Right lobe of liver (tissue), 4 donors: ENCODE measurements at regions not wholly inside any gene's neighbourhood (a gene's known extent, or its start where the extent isn't known, plus 50 kb on each side); places are given as distances from the start of the nearest gene placed in this dataset.

Source experiments
- POLR2A ChIP-seq: fragments of 450-650 bp; IDR thresholded peaks from one replicate; pipeline ENCODE4 v1.6.1; 2017; ENCODE audit warnings: antibody characterized with exemption, mild to moderate bottlenecking
- TF ChIP-seq, protein P1 (sequence below), 4 donors: fragments of 200-600 bp in 3 of 4; fragments of 450-650 bp in 1 of 4; IDR thresholded peaks; one replicate each; pipeline versions ENCODE4 v1.5.1 to v1.8.0; 2016 to 2022; ENCODE audit warnings: antibody characterized with exemption in 4 of 4, mild to moderate bottlenecking in 2 of 4
- donor health status: DM: no; HTN: no; CAD: no.
- donor health status: DM: no; HTN: no; CAD: no.
- donor health status: DM: no; HTN: yes; CAD: no.

DNA sequence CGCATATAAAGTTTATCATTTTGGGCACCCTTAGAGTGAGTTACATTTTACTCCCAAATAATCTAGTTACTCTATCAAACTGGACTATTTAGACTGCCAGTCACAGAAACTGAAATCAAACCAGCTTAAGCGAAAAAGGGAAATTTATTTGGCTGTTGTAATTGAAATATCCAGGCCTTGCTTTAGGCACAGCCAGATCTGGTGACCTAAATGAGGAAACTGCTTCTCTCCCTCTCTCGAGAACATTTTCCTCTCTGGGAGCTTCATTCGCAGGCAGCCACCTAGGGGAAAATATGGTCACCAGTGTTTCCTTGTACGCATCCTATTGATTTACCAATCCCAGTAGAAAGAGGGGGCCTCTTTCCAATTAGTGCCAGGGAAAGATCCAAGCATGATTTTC is 175.3 kb upstream of the MITF start:
- TF ChIP-seq, protein P1, sequence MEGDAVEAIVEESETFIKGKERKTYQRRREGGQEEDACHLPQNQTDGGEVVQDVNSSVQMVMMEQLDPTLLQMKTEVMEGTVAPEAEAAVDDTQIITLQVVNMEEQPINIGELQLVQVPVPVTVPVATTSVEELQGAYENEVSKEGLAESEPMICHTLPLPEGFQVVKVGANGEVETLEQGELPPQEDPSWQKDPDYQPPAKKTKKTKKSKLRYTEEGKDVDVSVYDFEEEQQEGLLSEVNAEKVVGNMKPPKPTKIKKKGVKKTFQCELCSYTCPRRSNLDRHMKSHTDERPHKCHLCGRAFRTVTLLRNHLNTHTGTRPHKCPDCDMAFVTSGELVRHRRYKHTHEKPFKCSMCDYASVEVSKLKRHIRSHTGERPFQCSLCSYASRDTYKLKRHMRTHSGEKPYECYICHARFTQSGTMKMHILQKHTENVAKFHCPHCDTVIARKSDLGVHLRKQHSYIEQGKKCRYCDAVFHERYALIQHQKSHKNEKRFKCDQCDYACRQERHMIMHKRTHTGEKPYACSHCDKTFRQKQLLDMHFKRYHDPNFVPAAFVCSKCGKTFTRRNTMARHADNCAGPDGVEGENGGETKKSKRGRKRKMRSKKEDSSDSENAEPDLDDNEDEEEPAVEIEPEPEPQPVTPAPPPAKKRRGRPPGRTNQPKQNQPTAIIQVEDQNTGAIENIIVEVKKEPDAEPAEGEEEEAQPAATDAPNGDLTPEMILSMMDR (IDR thresholded peaks at IDR 0.05), result no peak
- TF ChIP-seq POLR2A, result no peak
